ENCODE measurements at regions not wholly inside any gene's neighbourhood (a gene's known extent, or its start where the extent isn't known, plus 50 kb on each side); places are given as distances from the start of the nearest gene placed in this dataset.

- TF ChIP-seq, protein P1, sequence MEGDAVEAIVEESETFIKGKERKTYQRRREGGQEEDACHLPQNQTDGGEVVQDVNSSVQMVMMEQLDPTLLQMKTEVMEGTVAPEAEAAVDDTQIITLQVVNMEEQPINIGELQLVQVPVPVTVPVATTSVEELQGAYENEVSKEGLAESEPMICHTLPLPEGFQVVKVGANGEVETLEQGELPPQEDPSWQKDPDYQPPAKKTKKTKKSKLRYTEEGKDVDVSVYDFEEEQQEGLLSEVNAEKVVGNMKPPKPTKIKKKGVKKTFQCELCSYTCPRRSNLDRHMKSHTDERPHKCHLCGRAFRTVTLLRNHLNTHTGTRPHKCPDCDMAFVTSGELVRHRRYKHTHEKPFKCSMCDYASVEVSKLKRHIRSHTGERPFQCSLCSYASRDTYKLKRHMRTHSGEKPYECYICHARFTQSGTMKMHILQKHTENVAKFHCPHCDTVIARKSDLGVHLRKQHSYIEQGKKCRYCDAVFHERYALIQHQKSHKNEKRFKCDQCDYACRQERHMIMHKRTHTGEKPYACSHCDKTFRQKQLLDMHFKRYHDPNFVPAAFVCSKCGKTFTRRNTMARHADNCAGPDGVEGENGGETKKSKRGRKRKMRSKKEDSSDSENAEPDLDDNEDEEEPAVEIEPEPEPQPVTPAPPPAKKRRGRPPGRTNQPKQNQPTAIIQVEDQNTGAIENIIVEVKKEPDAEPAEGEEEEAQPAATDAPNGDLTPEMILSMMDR (conservative IDR thresholded peaks at IDR 0.05; ENCODE audit: low read depth, low read length) = no peak
- TF ChIP-seq RFX5 (IDR thresholded peaks at IDR 0.05; ENCODE audit: low read depth, low read length) (no peak), CEBPB (IDR thresholded peaks at IDR 0.05; ENCODE audit: low read depth, low read length) (no peak), RCOR1 (IDR thresholded peaks at IDR 0.05; ENCODE audit: insufficient replicate concordance, low read length) (no peak), MAFK (IDR thresholded peaks at IDR 0.05; ENCODE audit: low read depth, low read length) (no peak), MXI1 (IDR thresholded peaks at IDR 0.05; ENCODE audit: borderline replicate concordance, low read depth, low read length) (no peak)
These were observed 114.2 kb downstream of the FEM1C start for GRCh38 chr5:115430374-115430773.

Measured in IMR-90 (cell line).